ENCODE measurements at regions not wholly inside any gene's neighbourhood (a gene's known extent, or its start where the extent isn't known, plus 50 kb on each side); places are given as distances from the start of the nearest gene placed in this dataset.

- TF ChIP-seq BCLAF1 (IDR thresholded peaks at IDR 0.05; ENCODE audit: borderline replicate concordance in 1 of 2, control insufficient read depth in 1 of 2, low read depth in 2 of 2, low read length in 1 of 2) (no peak), FOXK1 (CRISPR knock-in tag; IDR thresholded peaks at IDR 0.05; ENCODE audit: borderline replicate concordance) (no peak), ZFP36 (IDR thresholded peaks at IDR 0.05; ENCODE audit: low read depth, low read length, partially characterized antibody) (no peak), BDP1 (IDR thresholded peaks at IDR 0.05; ENCODE audit: insufficient read depth, insufficient read length) (no peak), PHTF2 (CRISPR knock-in tag; IDR thresholded peaks at IDR 0.05) (no peak), ZNF584 (CRISPR knock-in tag; IDR thresholded peaks at IDR 0.05; ENCODE audit: low read depth) (no peak), SMARCE1 (IDR thresholded peaks at IDR 0.05) (no peak), CEBPZ (IDR thresholded peaks at IDR 0.05; ENCODE audit: borderline replicate concordance, low read depth, low read length) (no peak), TBL1XR1 (IDR thresholded peaks at IDR 0.05; ENCODE audit: low read length in 2 of 2) (no peak)
Measured at GRCh38 chr3:110021659-110022058, 684.3 kb upstream of the DPPA4 start (continued).

All from K562 (cell line).